ENCODE measurements at regions not wholly inside any gene's neighbourhood (a gene's known extent, or its start where the extent isn't known, plus 50 kb on each side); places are given as distances from the start of the nearest gene placed in this dataset.

DNA sequence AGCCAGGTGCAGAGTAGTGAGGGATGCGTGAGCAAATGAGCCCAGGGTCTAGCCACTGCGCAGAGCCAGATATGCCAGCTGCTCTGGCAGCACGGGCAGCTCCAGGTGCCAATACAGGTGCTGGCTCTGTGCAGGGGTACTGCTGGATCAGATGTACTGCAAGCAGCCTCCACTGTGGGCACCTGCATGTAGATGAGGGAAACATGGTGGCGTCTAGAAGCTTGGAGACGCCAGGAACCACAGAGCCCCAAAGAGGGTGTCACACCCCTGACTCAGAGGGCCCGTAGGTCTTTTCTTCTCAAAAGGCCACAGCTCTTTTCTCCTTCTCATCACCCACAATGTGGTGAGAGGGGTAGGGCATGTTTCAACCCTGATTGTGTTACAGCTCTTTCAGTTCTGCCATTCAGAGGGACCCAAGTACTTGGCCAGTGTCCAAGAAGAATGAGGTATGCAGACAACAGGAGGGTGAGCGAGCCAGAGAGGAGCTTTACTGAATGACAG is 244.4 kb upstream of the SLITRK1 start:
- TF ChIP-seq POLR2A (IDR thresholded peaks at IDR 0.05; ENCODE audit: borderline replicate concordance, extremely low read depth, insufficient read depth, insufficient read length) (no peak), CTCF (IDR thresholded peaks at IDR 0.05 in 2 of 3, conservative IDR thresholded peaks at IDR 0.05 in 1 of 3; ENCODE audit: borderline replicate concordance in 1 of 3, insufficient read depth in 1 of 3, low read depth in 2 of 3, low read length in 2 of 3) (no peak), CEBPB (IDR thresholded peaks at IDR 0.05; ENCODE audit: low read depth) (no peak), POLR2AphosphoS5 (IDR thresholded peaks at IDR 0.05; ENCODE audit: low read depth, low read length) (no peak), REST (IDR thresholded peaks at IDR 0.05; ENCODE audit: low read depth) (no peak), CBX3 (IDR thresholded peaks at IDR 0.05; ENCODE audit: low read depth) (no peak), EZH2 (IDR thresholded peaks at IDR 0.05) (no peak), EZH2phosphoT487 (IDR thresholded peaks at IDR 0.05; ENCODE audit: borderline replicate concordance) (no peak), MAX (IDR thresholded peaks at IDR 0.05) (no peak)
- TF ChIP-seq, protein P1, sequence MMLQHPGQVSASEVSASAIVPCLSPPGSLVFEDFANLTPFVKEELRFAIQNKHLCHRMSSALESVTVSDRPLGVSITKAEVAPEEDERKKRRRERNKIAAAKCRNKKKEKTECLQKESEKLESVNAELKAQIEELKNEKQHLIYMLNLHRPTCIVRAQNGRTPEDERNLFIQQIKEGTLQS (IDR thresholded peaks at IDR 0.05), result no peak

Measured in HCT116 (cell line).